ENCODE measurements at regions not wholly inside any gene's neighbourhood (a gene's known extent, or its start where the extent isn't known, plus 50 kb on each side); places are given as distances from the start of the nearest gene placed in this dataset.

GRCh38 chr18:59954241-59954640 lies 54.4 kb downstream of the PMAIP1 start:
- H2AFZ ChIP-seq (ENCODE audit: low read depth, low read length, severe bottlenecking): no peak overlapping the region
- H3K4me3 ChIP-seq (ENCODE audit: insufficient read depth, low read length, poor library complexity, severe bottlenecking): no peak overlapping the region

More at GRCh38 chr18:59954241-59954640, 54.4 kb downstream of the PMAIP1 start:
- Histone ChIP-seq H3K9ac (ENCODE audit: low read length) (no peak overlapping the region), H3F3A (ENCODE audit: insufficient read depth) (no peaks in the 10 kb centered on the region), H3K79me2 (ENCODE audit: insufficient read depth, low read length) (no peaks in the 10 kb centered on the region), H3K36me3 (ENCODE audit: low read length) (no peaks in the 10 kb centered on the region), H3K27me3 (ENCODE audit: low read length) (no peaks in the 10 kb centered on the region), H3K27ac (ENCODE audit: low read depth, low read length) (no peak overlapping the region; the same call in 1 of the 2 replicates), H4K20me1 (ENCODE audit: low read depth, low read length) (no peaks in the 10 kb centered on the region), H3K9me3 (ENCODE audit: insufficient read depth, low read length) (no peaks in the 10 kb centered on the region), H3K4me2 (ENCODE audit: low read depth, low read length, poor library complexity, severe bottlenecking) (no peak overlapping the region), H3K9me2 (replicated peaks; ENCODE audit: insufficient read depth, low read length) (no peaks in the 10 kb centered on the region)
- TF ChIP-seq CTCF (IDR thresholded peaks at IDR 0.05; ENCODE audit: insufficient read depth, low read length, poor library complexity, severe bottlenecking): no peak
- TF ChIP-seq EZH2phosphoT487 (conservative IDR thresholded peaks at IDR 0.05; ENCODE audit: low read length): no peak
